Pons (tissue), 1 donor: ENCODE measurements at regions not wholly inside any gene's neighbourhood (a gene's known extent, or its start where the extent isn't known, plus 50 kb on each side); places are given as distances from the start of the nearest gene placed in this dataset.

ENCODE experiments used
- DNase-seq: peaks from one replicate; pipeline ENCODE4 v3.0.0-alpha.2; 2016; ENCODE audit warnings: low spot score

DNA sequence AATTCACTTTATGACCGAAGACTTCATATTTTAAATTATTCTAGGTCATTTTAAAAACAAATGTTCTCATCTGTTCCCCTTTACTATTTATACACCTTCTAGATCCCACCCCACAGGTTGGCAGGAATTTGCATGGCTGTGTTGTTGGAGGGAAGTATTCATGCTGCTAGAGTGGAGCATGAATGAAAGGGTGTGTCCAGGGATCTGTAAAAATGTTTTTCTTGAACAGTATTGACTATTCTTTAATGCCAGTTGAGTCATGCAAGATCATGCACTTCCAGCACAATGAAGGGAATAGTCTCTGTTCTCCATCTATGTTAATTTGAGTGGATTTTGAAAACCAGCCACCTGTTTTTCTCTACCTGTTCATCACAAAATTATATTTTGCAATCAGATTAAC lies 52.0 kb upstream of the COL3A1 start:
- DNase-seq: no peak
